ENCODE measurements at regions not wholly inside any gene's neighbourhood (a gene's known extent, or its start where the extent isn't known, plus 50 kb on each side); places are given as distances from the start of the nearest gene placed in this dataset.

- Histone ChIP-seq H3K9me3 (no peaks in the 10 kb centered on the region), H3K4me1 (no peaks in the 10 kb centered on the region), H3K27me3 (ENCODE audit: low read depth) (no peaks in the 10 kb centered on the region), H3K27ac (no peak overlapping the region), H3K36me3 (no peaks in the 10 kb centered on the region), H3K4me3 (no peak overlapping the region)
- TF ChIP-seq CTCF (IDR thresholded peaks at IDR 0.05), result no peak
- no peak for DNase-seq
- intact Hi-C loops (cut with DNase I), result no loop called here
- ATAC-seq, result no peak
These were observed 83.4 kb downstream of the IRX5 start for GRCh38 chr16:55014022-55014421.

GRCh38 chr16:55015181-55015913, 84.7 kb downstream of the IRX5 start:
- no peak overlapping the region for H3K27ac ChIP-seq
- H3K4me1 ChIP-seq, result no peaks in the 10 kb centered on the region
- intact Hi-C loops (cut with DNase I), result no loop called here
- no peak overlapping the region for H3K4me3 ChIP-seq
- ATAC-seq (no peak), DNase-seq (no peak)
- no peaks in the 10 kb centered on the region for H3K27me3 ChIP-seq (ENCODE audit: low read depth)
- no peak for TF ChIP-seq CTCF (IDR thresholded peaks at IDR 0.05)
- H3K9me3 ChIP-seq, result no peaks in the 10 kb centered on the region
- no peaks in the 10 kb centered on the region for H3K36me3 ChIP-seq

GRCh38 chr16:55016515-55016914, 85.8 kb downstream of the IRX5 start:
- DNase-seq (no peak), ATAC-seq (no peak)
- Histone ChIP-seq H3K4me3 (no peak overlapping the region), H3K27me3 (ENCODE audit: low read depth) (no peaks in the 10 kb centered on the region), H3K36me3 (no peaks in the 10 kb centered on the region), H3K9me3 (no peaks in the 10 kb centered on the region), H3K27ac (no peak overlapping the region), H3K4me1 (no peaks in the 10 kb centered on the region)
- TF ChIP-seq CTCF (IDR thresholded peaks at IDR 0.05), result no peak
- intact Hi-C loops (cut with DNase I), result no loop called here

- no peaks in the 10 kb centered on the region for H3K27me3 ChIP-seq (ENCODE audit: low read depth)
- H3K4me1 ChIP-seq, result no peaks in the 10 kb centered on the region
- no peaks in the 10 kb centered on the region for H3K36me3 ChIP-seq
- intact Hi-C loops (cut with DNase I), result no loop called here
- DNase-seq, result no peak
- H3K4me3 ChIP-seq, result no peak overlapping the region
- no peak for TF ChIP-seq CTCF (IDR thresholded peaks at IDR 0.05)
- ATAC-seq, result no peak
- H3K9me3 ChIP-seq, result no peaks in the 10 kb centered on the region
- no peak overlapping the region for H3K27ac ChIP-seq
These were observed 86.7 kb downstream of the IRX5 start for GRCh38 chr16:55017321-55017720.

GRCh38 chr16:55018881-55019280, 88.2 kb downstream of the IRX5 start:
- DNase-seq, result no peak
- no peaks in the 10 kb centered on the region for H3K36me3 ChIP-seq
- no peaks in the 10 kb centered on the region for H3K9me3 ChIP-seq
- H3K27ac ChIP-seq, result no peak overlapping the region
- no peak for TF ChIP-seq CTCF (IDR thresholded peaks at IDR 0.05)
- H3K27me3 ChIP-seq (ENCODE audit: low read depth), result no peaks in the 10 kb centered on the region
- H3K4me3 ChIP-seq, result no peak overlapping the region
- no peak for ATAC-seq
- intact Hi-C loops (cut with DNase I), result no loop called here
- H3K4me1 ChIP-seq, result no peaks in the 10 kb centered on the region

All from lower lobe of right lung (tissue), 2 donors.